Upper lobe of right lung (tissue), 1 donor: ENCODE measurements at regions not wholly inside any gene's neighbourhood (a gene's known extent, or its start where the extent isn't known, plus 50 kb on each side); places are given as distances from the start of the nearest gene placed in this dataset.

Source experiments
- ATAC-seq: fragments of 200-7000 bp; cut with Tn5 transposase; one replicate; pipeline ENCODE4 v1.9.1; 2020; ENCODE audit warnings: mild to moderate bottlenecking, moderate library complexity
- DNase-seq: peaks from one replicate; pipeline ENCODE4 v3.0.0-alpha.2; 2020
- H3K27ac ChIP-seq: fragments of 200-600 bp; one replicate; pipeline ENCODE4 v1.8.0; 2022
- H3K27me3 ChIP-seq: fragments of 200-600 bp; one replicate; pipeline ENCODE4 v1.8.0; 2022; ENCODE audit warnings: mild to moderate bottlenecking
- H3K36me3 ChIP-seq: fragments of 200-600 bp; one replicate; pipeline ENCODE4 v1.8.0; 2022
- H3K4me1 ChIP-seq: fragments of 200-600 bp; one replicate; pipeline ENCODE4 v1.8.0; 2022
- H3K4me3 ChIP-seq: fragments of 200-600 bp; one replicate; pipeline ENCODE4 v1.8.0; 2022; ENCODE audit warnings: mild to moderate bottlenecking
- H3K9me3 ChIP-seq: fragments of 200-600 bp; one replicate; pipeline ENCODE4 v1.8.0; 2022
- CTCF ChIP-seq: fragments of 200-600 bp; IDR thresholded peaks from one replicate; pipeline ENCODE4 v1.8.0; 2022; ENCODE audit warnings: antibody characterized with exemption
- intact Hi-C: fragments of 100-400 bp; cut with DNase I; formaldehyde crosslinking; loops from one replicate; pipeline ENCODE4 v1.11.0; 2022
- donor health status: DM: no; HTN: yes; CAD: no; lungs with severe emphysema.

- no peak for TF ChIP-seq CTCF
- Histone ChIP-seq H3K9me3 (no peaks in the 10 kb centered on the region), H3K27me3 (no peaks in the 10 kb centered on the region), H3K4me3 (no peak overlapping the region), H3K36me3 (no peaks in the 10 kb centered on the region), H3K4me1 (peaks cover 2% of the 10 kb centered on the region), H3K27ac (no peak overlapping the region)
- no peak for ATAC-seq
- intact Hi-C loops, result no loop called here
- no peak for DNase-seq
These were observed 350.3 kb downstream of the TUSC7 start for GRCh38 chr3:117059956-117060270.

- TF ChIP-seq CTCF, result no peak
- H3K9me3 ChIP-seq, result no peaks in the 10 kb centered on the region
- no peak overlapping the region for H3K27ac ChIP-seq
- no peaks in the 10 kb centered on the region for H3K36me3 ChIP-seq
- ATAC-seq (peak; percentile 82), DNase-seq (no peak)
- H3K4me3 ChIP-seq, result no peak overlapping the region
- H3K4me1 ChIP-seq, result no peaks in the 10 kb centered on the region
- intact Hi-C loops, result no loop called here
- no peaks in the 10 kb centered on the region for H3K27me3 ChIP-seq
These were observed 354.4 kb downstream of the TUSC7 start for GRCh38 chr3:117063930-117064329.

GRCh38 chr3:117068301-117068700 is 358.7 kb downstream of the TUSC7 start:
- Histone ChIP-seq H3K36me3 (no peaks in the 10 kb centered on the region), H3K4me3 (no peak overlapping the region), H3K4me1 (no peaks in the 10 kb centered on the region), H3K27me3 (no peaks in the 10 kb centered on the region), H3K9me3 (no peaks in the 10 kb centered on the region), H3K27ac (no peak overlapping the region)
- DNase-seq, result no peak
- no peak for TF ChIP-seq CTCF
- no peak for ATAC-seq
- intact Hi-C loops, result no loop called here

DNA sequence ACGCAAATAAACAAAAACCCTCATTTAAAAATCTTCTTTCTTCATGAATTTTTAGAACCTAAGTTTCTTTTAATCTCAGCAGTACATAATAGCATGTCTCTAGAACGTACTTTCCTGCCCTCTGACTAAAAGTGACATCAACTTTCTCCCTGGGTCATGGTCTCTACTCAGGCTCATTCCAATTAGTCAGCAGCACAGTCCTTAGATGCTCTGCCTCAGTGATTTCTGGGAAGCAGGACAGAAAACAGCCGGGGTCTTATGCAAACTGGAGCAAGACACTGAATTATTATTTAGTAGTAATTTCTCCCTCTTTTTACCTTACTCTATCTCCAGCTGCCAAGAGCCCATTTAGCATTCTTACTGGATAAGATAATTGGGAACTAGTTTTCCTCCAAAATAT is 365.2 kb downstream of the TUSC7 start:
- Histone ChIP-seq H3K27me3 (no peaks in the 10 kb centered on the region), H3K27ac (no peak overlapping the region), H3K4me1 (no peaks in the 10 kb centered on the region), H3K36me3 (no peaks in the 10 kb centered on the region), H3K9me3 (no peaks in the 10 kb centered on the region), H3K4me3 (no peak overlapping the region)
- intact Hi-C loops, result no loop called here
- no peak for ATAC-seq
- no peak for TF ChIP-seq CTCF
- DNase-seq, result no peak

- intact Hi-C loops, result no loop called here
- Histone ChIP-seq H3K4me3 (no peak overlapping the region), H3K9me3 (no peaks in the 10 kb centered on the region), H3K4me1 (no peaks in the 10 kb centered on the region), H3K27me3 (no peaks in the 10 kb centered on the region), H3K27ac (no peak overlapping the region), H3K36me3 (no peaks in the 10 kb centered on the region)
- DNase-seq (no peak), ATAC-seq (no peak)
- TF ChIP-seq CTCF, result no peak
These were observed 370.4 kb downstream of the TUSC7 start for GRCh38 chr3:117079997-117080396.

DNA sequence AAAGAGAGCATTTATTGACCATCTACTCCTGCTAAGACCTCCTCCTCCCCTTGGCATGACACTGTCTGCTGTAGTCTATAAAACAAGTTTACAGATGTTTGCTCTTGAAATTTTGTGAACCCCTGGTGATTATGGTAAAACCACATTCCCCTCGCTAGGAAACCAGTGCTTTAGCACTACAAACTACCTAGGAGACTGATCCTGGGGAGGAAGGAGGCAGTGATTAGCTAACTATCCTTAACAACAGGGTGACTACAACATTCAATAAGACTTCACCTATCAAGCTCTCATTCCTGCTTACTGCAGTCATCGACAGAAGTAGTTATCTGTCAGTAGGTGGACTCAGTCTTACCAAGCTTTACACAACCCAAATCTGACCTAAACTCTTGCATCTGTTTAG is 371.3 kb downstream of the TUSC7 start:
- no peaks in the 10 kb centered on the region for H3K36me3 ChIP-seq
- no peak overlapping the region for H3K27ac ChIP-seq
- H3K4me1 ChIP-seq, result no peaks in the 10 kb centered on the region
- H3K4me3 ChIP-seq, result no peak overlapping the region
- DNase-seq, result no peak
- H3K27me3 ChIP-seq, result no peaks in the 10 kb centered on the region
- no peak for ATAC-seq
- TF ChIP-seq CTCF, result no peak
- H3K9me3 ChIP-seq, result no peaks in the 10 kb centered on the region
- intact Hi-C loops, result no loop called here
